ENCODE measurements at regions not wholly inside any gene's neighbourhood (a gene's known extent, or its start where the extent isn't known, plus 50 kb on each side); places are given as distances from the start of the nearest gene placed in this dataset.

GRCh38 chr15:96153929-96154328 lies 176.6 kb upstream of the NR2F2 start:
- Histone ChIP-seq H3K9me2 (replicated peaks; ENCODE audit: insufficient read depth, low read length) (no peaks in the 10 kb centered on the region), H3K27me3 (replicated peaks; ENCODE audit: insufficient read depth, low read length) (no peaks in the 10 kb centered on the region), H2AFZ (ENCODE audit: low read length) (no peak overlapping the region), H3K79me2 (ENCODE audit: low read length) (no peaks in the 10 kb centered on the region), H3F3A (ENCODE audit: insufficient read depth, low read length) (no peaks in the 10 kb centered on the region), H3K9me3 (replicated peaks; ENCODE audit: insufficient read depth, low read length) (no peaks in the 10 kb centered on the region), H3K36me3 (replicated peaks; ENCODE audit: insufficient read depth, low read length) (no peaks in the 10 kb centered on the region), H3K4me2 (ENCODE audit: low read depth, low read length) (no peak overlapping the region), H3K9ac (ENCODE audit: low read length) (no peak overlapping the region), H3K4me3 (ENCODE audit: low read length) (no peak overlapping the region), H4K20me1 (ENCODE audit: insufficient read depth, low read length) (no peaks in the 10 kb centered on the region), H3K27ac (ENCODE audit: low read length) (no peak overlapping the region), H3K4me1 (ENCODE audit: low read length) (no peaks in the 10 kb centered on the region)
- DNase-seq = no peak
- TF ChIP-seq EZH2 (optimal IDR thresholded peaks at IDR 0.05; ENCODE audit: low read depth, low read length) (no peak), CTCF (IDR thresholded peaks at IDR 0.05; ENCODE audit: low read length) (no peak), EZH2phosphoT487 (IDR thresholded peaks at IDR 0.05; ENCODE audit: low read length) (no peak)

DNA sequence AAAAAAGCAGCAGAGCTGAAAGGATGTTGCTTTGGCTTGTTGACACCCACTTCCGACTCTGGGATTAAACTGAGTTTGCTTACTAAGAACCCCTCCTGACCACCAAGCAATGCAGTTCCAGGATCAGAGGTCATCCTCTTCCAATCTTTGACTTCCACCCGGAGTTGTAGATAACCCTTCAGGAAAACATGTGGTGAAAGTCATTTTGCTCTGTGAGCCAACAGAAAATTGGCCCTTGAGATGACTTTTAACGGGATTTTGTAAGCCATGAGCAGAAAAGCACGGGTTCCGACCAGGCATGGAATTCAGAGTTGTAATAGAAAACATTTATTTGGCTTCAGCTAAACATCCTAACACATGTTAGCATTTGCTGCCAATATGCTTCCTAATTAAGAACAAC lies 171.6 kb upstream of the NR2F2 start:
- H3K36me3 ChIP-seq (replicated peaks; ENCODE audit: insufficient read depth, low read length) = no peaks in the 10 kb centered on the region
- no peak overlapping the region for H3K4me3 ChIP-seq (ENCODE audit: low read length)
- no peaks in the 10 kb centered on the region for H3K4me1 ChIP-seq (ENCODE audit: low read length)
- DNase-seq = no peak
- H3K79me2 ChIP-seq (ENCODE audit: low read length) = no peaks in the 10 kb centered on the region
- H3K9me3 ChIP-seq (replicated peaks; ENCODE audit: insufficient read depth, low read length) = no peaks in the 10 kb centered on the region
- H2AFZ ChIP-seq (ENCODE audit: low read length) = no peak overlapping the region
- no peaks in the 10 kb centered on the region for H3K27me3 ChIP-seq (replicated peaks; ENCODE audit: insufficient read depth, low read length)
- H3K9me2 ChIP-seq (replicated peaks; ENCODE audit: insufficient read depth, low read length) = no peaks in the 10 kb centered on the region
- no peak overlapping the region for H3K27ac ChIP-seq (ENCODE audit: low read length)
- H3K4me2 ChIP-seq (ENCODE audit: low read depth, low read length) = no peak overlapping the region
- no peak overlapping the region for H3K9ac ChIP-seq (ENCODE audit: low read length)
- no peaks in the 10 kb centered on the region for H4K20me1 ChIP-seq (ENCODE audit: insufficient read depth, low read length)
- no peak for TF ChIP-seq EZH2 (optimal IDR thresholded peaks at IDR 0.05; ENCODE audit: low read depth, low read length)
- no peak for TF ChIP-seq EZH2phosphoT487 (IDR thresholded peaks at IDR 0.05; ENCODE audit: low read length)
- no peak for TF ChIP-seq CTCF (IDR thresholded peaks at IDR 0.05; ENCODE audit: low read length)
- no peaks in the 10 kb centered on the region for H3F3A ChIP-seq (ENCODE audit: insufficient read depth, low read length)

DNA sequence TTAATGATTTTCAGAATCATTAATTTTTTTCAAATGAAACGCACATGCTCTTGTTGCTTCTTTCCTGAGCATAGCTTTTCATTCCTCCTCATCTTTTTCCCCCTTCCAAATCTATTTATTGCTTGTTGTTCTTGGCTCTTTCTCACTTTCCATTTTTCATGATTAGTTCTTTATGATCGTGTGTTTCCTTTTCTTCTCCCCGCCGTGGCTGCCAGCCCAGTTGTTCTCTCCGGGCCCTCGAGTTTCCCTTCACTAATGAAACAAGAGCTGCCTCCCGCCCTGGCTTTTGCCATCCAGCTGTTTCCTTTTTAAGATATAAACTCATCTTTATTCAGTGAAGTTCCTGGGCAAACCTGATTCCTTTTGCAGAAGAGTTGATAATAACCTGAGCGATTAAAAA lies 170.2 kb upstream of the NR2F2 start:
- H3K9me2 ChIP-seq (replicated peaks; ENCODE audit: insufficient read depth, low read length) = no peaks in the 10 kb centered on the region
- H3K27ac ChIP-seq (ENCODE audit: low read length) = no peak overlapping the region
- H2AFZ ChIP-seq (ENCODE audit: low read length) = no peak overlapping the region
- no peak for DNase-seq
- no peaks in the 10 kb centered on the region for H3K27me3 ChIP-seq (replicated peaks; ENCODE audit: insufficient read depth, low read length)
- H3K4me3 ChIP-seq (ENCODE audit: low read length) = no peak overlapping the region
- H3K9me3 ChIP-seq (replicated peaks; ENCODE audit: insufficient read depth, low read length) = no peaks in the 10 kb centered on the region
- no peaks in the 10 kb centered on the region for H3K36me3 ChIP-seq (replicated peaks; ENCODE audit: insufficient read depth, low read length)
- H3K79me2 ChIP-seq (ENCODE audit: low read length) = no peaks in the 10 kb centered on the region
- H3K4me2 ChIP-seq (ENCODE audit: low read depth, low read length) = no peak overlapping the region
- no peak for TF ChIP-seq EZH2 (optimal IDR thresholded peaks at IDR 0.05; ENCODE audit: low read depth, low read length)
- no peak for TF ChIP-seq CTCF (IDR thresholded peaks at IDR 0.05; ENCODE audit: low read length)
- no peak for TF ChIP-seq EZH2phosphoT487 (IDR thresholded peaks at IDR 0.05; ENCODE audit: low read length)
- H3K9ac ChIP-seq (ENCODE audit: low read length) = no peak overlapping the region
- H3K4me1 ChIP-seq (ENCODE audit: low read length) = no peaks in the 10 kb centered on the region
- no peaks in the 10 kb centered on the region for H4K20me1 ChIP-seq (ENCODE audit: insufficient read depth, low read length)
- H3F3A ChIP-seq (ENCODE audit: insufficient read depth, low read length) = no peaks in the 10 kb centered on the region

Data from MM.1S (cell line).